ENCODE measurements at regions not wholly inside any gene's neighbourhood (a gene's known extent, or its start where the extent isn't known, plus 50 kb on each side); places are given as distances from the start of the nearest gene placed in this dataset.

DNA sequence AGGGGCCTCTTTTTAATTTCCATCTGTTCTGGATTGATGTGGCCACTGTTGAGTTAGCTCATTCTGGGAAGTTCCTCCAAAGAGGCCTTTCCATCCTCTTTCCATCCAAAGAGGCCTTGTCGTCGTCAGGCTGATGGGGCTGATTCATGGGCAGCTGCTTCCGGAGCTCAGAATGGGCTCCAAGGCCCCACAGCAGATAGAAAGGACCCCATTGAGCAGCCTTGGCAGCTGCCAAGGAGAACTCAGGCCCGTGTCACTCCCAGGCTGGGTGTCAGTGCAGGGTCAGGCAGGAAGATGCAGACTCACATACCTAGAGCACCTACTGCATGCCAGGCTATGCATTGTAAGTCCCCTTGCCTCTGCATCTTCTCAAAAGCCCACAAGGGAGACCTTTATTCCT is 524.1 kb downstream of the MIAT start:
- Histone ChIP-seq H3K27ac (ENCODE audit: low read depth, low read length, poor library complexity, severe bottlenecking) (no peak overlapping the region), H3K4me3 (ENCODE audit: low read depth, low read length, poor library complexity, severe bottlenecking) (no peak overlapping the region), H3K27me3 (replicated peaks; ENCODE audit: insufficient read depth, low read depth, low read length, poor library complexity) (no peaks in the 10 kb centered on the region), H3K36me3 (ENCODE audit: insufficient read depth, low read length, poor library complexity, severe bottlenecking) (no peaks in the 10 kb centered on the region), H3K4me1 (ENCODE audit: insufficient read depth, low read length, poor library complexity, severe bottlenecking) (no peaks in the 10 kb centered on the region), H3K9me3 (ENCODE audit: low read depth, low read length, poor library complexity, severe bottlenecking) (no peaks in the 10 kb centered on the region)
- ChIA-PET POLR2A (ENCODE audit: low non-redundant PET) (no interaction called here), CTCF (no interaction called here)
- no peak for DNase-seq (ENCODE audit: low spot score)
- no TSS peak for BruUV-seq (replicated peaks)
- intact Hi-C loops (cut with micrococcal nuclease; ENCODE audit: unreplicated experiment) = no loop called here
- no peak for TF ChIP-seq EZH2 (IDR thresholded peaks at IDR 0.05; ENCODE audit: borderline replicate concordance, low read depth, low read length, poor library complexity, severe bottlenecking)
- TF ChIP-seq, protein P1, sequence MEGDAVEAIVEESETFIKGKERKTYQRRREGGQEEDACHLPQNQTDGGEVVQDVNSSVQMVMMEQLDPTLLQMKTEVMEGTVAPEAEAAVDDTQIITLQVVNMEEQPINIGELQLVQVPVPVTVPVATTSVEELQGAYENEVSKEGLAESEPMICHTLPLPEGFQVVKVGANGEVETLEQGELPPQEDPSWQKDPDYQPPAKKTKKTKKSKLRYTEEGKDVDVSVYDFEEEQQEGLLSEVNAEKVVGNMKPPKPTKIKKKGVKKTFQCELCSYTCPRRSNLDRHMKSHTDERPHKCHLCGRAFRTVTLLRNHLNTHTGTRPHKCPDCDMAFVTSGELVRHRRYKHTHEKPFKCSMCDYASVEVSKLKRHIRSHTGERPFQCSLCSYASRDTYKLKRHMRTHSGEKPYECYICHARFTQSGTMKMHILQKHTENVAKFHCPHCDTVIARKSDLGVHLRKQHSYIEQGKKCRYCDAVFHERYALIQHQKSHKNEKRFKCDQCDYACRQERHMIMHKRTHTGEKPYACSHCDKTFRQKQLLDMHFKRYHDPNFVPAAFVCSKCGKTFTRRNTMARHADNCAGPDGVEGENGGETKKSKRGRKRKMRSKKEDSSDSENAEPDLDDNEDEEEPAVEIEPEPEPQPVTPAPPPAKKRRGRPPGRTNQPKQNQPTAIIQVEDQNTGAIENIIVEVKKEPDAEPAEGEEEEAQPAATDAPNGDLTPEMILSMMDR (conservative IDR thresholded peaks at IDR 0.05; ENCODE audit: low read depth, low read length) = no peak

DNA sequence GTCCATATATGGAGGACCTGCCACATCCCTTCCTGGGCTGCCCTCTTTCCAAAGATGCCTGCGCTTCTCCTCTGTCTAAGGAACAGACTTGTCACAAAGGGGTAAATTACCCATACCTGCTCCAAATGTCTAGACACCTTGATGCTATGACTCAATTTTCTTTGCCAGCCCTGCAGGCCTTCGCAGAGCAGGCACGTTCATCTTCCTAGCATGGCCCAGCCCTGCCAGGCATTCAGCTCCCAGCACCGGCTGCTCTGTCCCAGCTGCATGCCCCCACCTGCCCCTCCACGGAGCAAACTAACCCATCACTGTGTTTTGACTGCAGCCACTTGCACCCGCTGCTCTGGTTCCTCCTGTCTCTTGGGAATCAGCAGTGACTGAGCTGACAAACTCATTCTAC is 526.1 kb downstream of the MIAT start:
- Histone ChIP-seq H3K36me3 (ENCODE audit: insufficient read depth, low read length, poor library complexity, severe bottlenecking) (no peaks in the 10 kb centered on the region), H3K9me3 (ENCODE audit: low read depth, low read length, poor library complexity, severe bottlenecking) (no peaks in the 10 kb centered on the region), H3K27ac (ENCODE audit: low read depth, low read length, poor library complexity, severe bottlenecking) (no peak overlapping the region), H3K4me3 (ENCODE audit: low read depth, low read length, poor library complexity, severe bottlenecking) (no peak overlapping the region), H3K27me3 (replicated peaks; ENCODE audit: insufficient read depth, low read depth, low read length, poor library complexity) (no peaks in the 10 kb centered on the region), H3K4me1 (ENCODE audit: insufficient read depth, low read length, poor library complexity, severe bottlenecking) (no peaks in the 10 kb centered on the region)
- intact Hi-C loops (cut with micrococcal nuclease; ENCODE audit: unreplicated experiment) = no loop called here
- ChIA-PET CTCF (no interaction called here), POLR2A (ENCODE audit: low non-redundant PET) (no interaction called here)
- no peak for DNase-seq (ENCODE audit: low spot score)
- BruUV-seq (replicated peaks) = no TSS peak
- TF ChIP-seq EZH2 (IDR thresholded peaks at IDR 0.05; ENCODE audit: borderline replicate concordance, low read depth, low read length, poor library complexity, severe bottlenecking) = no peak
- TF ChIP-seq, protein P1 (conservative IDR thresholded peaks at IDR 0.05; ENCODE audit: low read depth, low read length) = no peak

DNA sequence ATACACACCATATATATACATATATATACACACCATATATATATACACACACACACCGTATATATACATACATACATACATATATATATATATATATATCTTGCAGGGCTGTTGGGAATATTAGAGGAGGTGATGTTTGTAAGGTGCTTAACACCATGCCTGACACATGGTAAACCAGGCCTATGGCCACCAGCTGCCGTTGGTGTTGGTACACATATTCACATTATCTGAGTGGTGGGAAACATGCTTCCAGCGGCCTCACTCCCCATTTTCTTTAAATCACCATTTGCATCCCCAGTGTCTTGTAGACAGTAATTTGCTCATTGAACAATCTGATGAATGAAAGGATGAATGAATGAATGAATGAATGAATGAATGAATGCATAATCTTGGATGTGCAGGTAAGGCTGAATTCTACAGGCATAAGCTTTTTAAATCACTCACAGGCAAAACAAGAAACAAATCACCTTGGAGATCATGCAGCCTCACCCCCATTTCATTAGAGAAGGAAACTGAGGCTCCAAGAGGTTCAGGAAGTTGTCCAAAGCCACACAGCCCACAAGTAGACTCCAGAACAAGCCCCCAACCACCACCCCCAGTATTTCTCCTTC is 527.8 kb downstream of the MIAT start:
- Histone ChIP-seq H3K4me1 (ENCODE audit: insufficient read depth, low read length, poor library complexity, severe bottlenecking) (no peaks in the 10 kb centered on the region), H3K27me3 (replicated peaks; ENCODE audit: insufficient read depth, low read depth, low read length, poor library complexity) (no peaks in the 10 kb centered on the region), H3K9me3 (ENCODE audit: low read depth, low read length, poor library complexity, severe bottlenecking) (no peaks in the 10 kb centered on the region), H3K27ac (ENCODE audit: low read depth, low read length, poor library complexity, severe bottlenecking) (no peak overlapping the region), H3K4me3 (ENCODE audit: low read depth, low read length, poor library complexity, severe bottlenecking) (no peak overlapping the region), H3K36me3 (ENCODE audit: insufficient read depth, low read length, poor library complexity, severe bottlenecking) (no peaks in the 10 kb centered on the region)
- TF ChIP-seq EZH2 (IDR thresholded peaks at IDR 0.05; ENCODE audit: borderline replicate concordance, low read depth, low read length, poor library complexity, severe bottlenecking) = no peak
- TF ChIP-seq, protein P1 (conservative IDR thresholded peaks at IDR 0.05; ENCODE audit: low read depth, low read length) = no peak
- ChIA-PET CTCF (no interaction called here), POLR2A (ENCODE audit: low non-redundant PET) (no interaction called here)
- intact Hi-C loops (cut with micrococcal nuclease; ENCODE audit: unreplicated experiment) = no loop called here
- no peak for DNase-seq (ENCODE audit: low spot score)
- BruUV-seq (replicated peaks) = no TSS peak

Measured in A673 (cell line).